ENCODE measurements at regions not wholly inside any gene's neighbourhood (a gene's known extent, or its start where the extent isn't known, plus 50 kb on each side); places are given as distances from the start of the nearest gene placed in this dataset.

GRCh38 chr21:15566703-15567102, 163.1 kb upstream of the USP25 start:
- ChIA-PET CTCF (no interaction called here), POLR2A (no interaction called here)
- peaks cover 10% of the 10 kb centered on the region for H3K27me3 Mint-ChIP-seq
- TF ChIP-seq CTCF (IDR thresholded peaks at IDR 0.05): no peak
- ATAC-seq (ENCODE audit: low read depth): no peak
- no peak for DNase-seq
- intact Hi-C loops (cut with micrococcal nuclease): no loop called here
- H3K36me3 Mint-ChIP-seq (ENCODE audit: low read depth): no peaks in the 10 kb centered on the region
- H3K4me3 Mint-ChIP-seq: no peak overlapping the region
- no peaks in the 10 kb centered on the region for H3K9me3 Mint-ChIP-seq
- no peaks in the 10 kb centered on the region for H3K4me1 Mint-ChIP-seq
- H3K27ac Mint-ChIP-seq: no peak overlapping the region

- peaks cover 10% of the 10 kb centered on the region for H3K27me3 Mint-ChIP-seq
- no peak overlapping the region for H3K27ac Mint-ChIP-seq
- ATAC-seq (ENCODE audit: low read depth): no peak
- H3K36me3 Mint-ChIP-seq (ENCODE audit: low read depth): no peaks in the 10 kb centered on the region
- no peak for DNase-seq
- H3K4me1 Mint-ChIP-seq: no peaks in the 10 kb centered on the region
- intact Hi-C loops (cut with micrococcal nuclease): no loop called here
- ChIA-PET CTCF (no interaction called here), POLR2A (no interaction called here)
- no peaks in the 10 kb centered on the region for H3K9me3 Mint-ChIP-seq
- H3K4me3 Mint-ChIP-seq: no peak overlapping the region
- no peak for TF ChIP-seq CTCF (IDR thresholded peaks at IDR 0.05)
Observed at GRCh38 chr21:15567191-15567590, 162.6 kb upstream of the USP25 start.

GRCh38 chr21:15568516-15568915, 161.3 kb upstream of the USP25 start:
- no peak for TF ChIP-seq CTCF (IDR thresholded peaks at IDR 0.05)
- ChIA-PET POLR2A (no interaction called here), CTCF (no interaction called here)
- Mint-ChIP-seq H3K4me3 (no peak overlapping the region), H3K9me3 (no peaks in the 10 kb centered on the region), H3K27me3 (peaks cover 10% of the 10 kb centered on the region), H3K36me3 (ENCODE audit: low read depth) (no peaks in the 10 kb centered on the region), H3K27ac (no peak overlapping the region), H3K4me1 (no peaks in the 10 kb centered on the region)
- intact Hi-C loops (cut with micrococcal nuclease): no loop called here
- ATAC-seq (ENCODE audit: low read depth) (no peak), DNase-seq (no peak)

- ATAC-seq (ENCODE audit: low read depth) (no peak), DNase-seq (no peak)
- POLR2A ChIA-PET: no interaction called here
- TF ChIP-seq CTCF (IDR thresholded peaks at IDR 0.05): no peak
- CTCF ChIA-PET: no interaction called here
- H3K27me3 Mint-ChIP-seq: no peaks in the 10 kb centered on the region
- H3K27ac Mint-ChIP-seq: no peak overlapping the region
- intact Hi-C loops (cut with micrococcal nuclease): no loop called here
- no peaks in the 10 kb centered on the region for H3K4me1 Mint-ChIP-seq
- H3K4me3 Mint-ChIP-seq: no peak overlapping the region
- no peaks in the 10 kb centered on the region for H3K36me3 Mint-ChIP-seq (ENCODE audit: low read depth)
- H3K9me3 Mint-ChIP-seq: no peaks in the 10 kb centered on the region
Observed at GRCh38 chr21:15586752-15587427, 142.9 kb upstream of the USP25 start.

- H3K27ac Mint-ChIP-seq: no peak overlapping the region
- H3K4me1 Mint-ChIP-seq: no peaks in the 10 kb centered on the region
- no peak overlapping the region for H3K4me3 Mint-ChIP-seq
- POLR2A ChIA-PET: no interaction called here
- no peak for TF ChIP-seq CTCF (IDR thresholded peaks at IDR 0.05)
- H3K9me3 Mint-ChIP-seq: no peaks in the 10 kb centered on the region
- ATAC-seq (ENCODE audit: low read depth) (no peak), DNase-seq (no peak)
- H3K36me3 Mint-ChIP-seq (ENCODE audit: low read depth): no peaks in the 10 kb centered on the region
- no peaks in the 10 kb centered on the region for H3K27me3 Mint-ChIP-seq
- CTCF ChIA-PET: interaction anchor here (1.3 to 1.7 kb wide), 3 partner anchors 1286 to 1339 kb away, joined by 3 to 4 read pairs (median 4); no protein-coding TSS in a partner anchor
- intact Hi-C loops (cut with micrococcal nuclease): loop anchor here (1.0 to 10.0 kb wide), 10 partner anchors 109 to 1333 kb away; partner anchors contain the start of gene NRIP1
Observed at GRCh38 chr21:15592271-15592860, 137.4 kb upstream of the USP25 start.

Measured in activated B cell treated with CpG ODN at 0.5 μM for 24 hours (primary cell).